GM23338 (cell line): ENCODE measurements at regions not wholly inside any gene's neighbourhood (a gene's known extent, or its start where the extent isn't known, plus 50 kb on each side); places are given as distances from the start of the nearest gene placed in this dataset.

ENCODE experiments used
- ATAC-seq: fragments of 200-7000 bp; cut with Tn5 transposase; 3 replicates; pipeline ENCODE4 v1.9.1; 2020
- DNase-seq: peaks from one replicate; pipeline ENCODE4 v3.0.0-alpha.2; 2015; ENCODE audit warnings: low spot score
- H2AFZ ChIP-seq: fragments of 200-600 bp; sonication (generic); 2 replicates; pipeline ENCODE4 v1.8.0; 2016; ENCODE audit warnings: antibody characterized with exemption, mild to moderate bottlenecking, moderate library complexity
- H3F3A ChIP-seq: fragments of 200-600 bp; sonication (generic); replicated peaks from 2 replicates; pipeline ENCODE4 v1.8.0; 2017; ENCODE audit warnings: antibody characterized with exemption, mixed run types, low read depth
- H3K27ac ChIP-seq: fragments of 200-600 bp; sonication (generic); 2 replicates; pipeline ENCODE4 v1.6.1; 2016; ENCODE audit warnings: low read depth
- H3K27me3 ChIP-seq: fragments of 200-600 bp; sonication (generic); 2 replicates; pipeline ENCODE4 v1.8.0; 2016; ENCODE audit warnings: mild to moderate bottlenecking, mixed run types, moderate library complexity; ENCODE audit not compliant: insufficient read depth
- H3K36me3 ChIP-seq: fragments of 200-600 bp; sonication (generic); 2 replicates; pipeline ENCODE4 v1.8.0; 2016; ENCODE audit warnings: mild to moderate bottlenecking; ENCODE audit not compliant: insufficient read depth
- H3K4me1 ChIP-seq: fragments of 200-600 bp; sonication (generic); 2 replicates; pipeline ENCODE4 v1.8.0; 2016; ENCODE audit warnings: mild to moderate bottlenecking, moderate library complexity; ENCODE audit not compliant: insufficient read depth
- H3K4me2 ChIP-seq: fragments of 200-600 bp; sonication (generic); 2 replicates; pipeline ENCODE4 v1.7.1; 2017; ENCODE audit warnings: mixed run types
- H3K4me3 ChIP-seq: fragments of 200-600 bp; sonication (generic); 2 replicates; pipeline ENCODE4 v1.6.1; 2016; ENCODE audit warnings: mixed run types
- H3K79me2 ChIP-seq: fragments of 200-600 bp; sonication (generic); replicated peaks from 2 replicates; pipeline ENCODE4 v1.8.0; 2017; ENCODE audit warnings: mild to moderate bottlenecking; ENCODE audit not compliant: insufficient read depth
- H3K9me2 ChIP-seq: fragments of 200-600 bp; sonication (generic); 2 replicates; pipeline ENCODE4 v1.8.0; 2017; ENCODE audit not compliant: insufficient read depth
- H4K20me1 ChIP-seq: fragments of 200-600 bp; sonication (generic); replicated peaks from 2 replicates; pipeline ENCODE4 v1.8.0; 2017; ENCODE audit warnings: mild to moderate bottlenecking; ENCODE audit not compliant: insufficient read depth
- H3K27ac Mint-ChIP-seq: 2 replicates; pipeline ENCODE4 v1.8.0; 2020; ENCODE audit warnings: inconsistent platforms, mild to moderate bottlenecking, moderate library complexity, mixed read lengths
- H3K27me3 Mint-ChIP-seq: 3 replicates; pipeline ENCODE4 v1.8.0; 2022; ENCODE audit warnings: low read depth, mild to moderate bottlenecking, moderate library complexity, mixed read lengths, inconsistent platforms; ENCODE audit not compliant: insufficient read depth, poor library complexity
- H3K36me3 Mint-ChIP-seq: 3 replicates; pipeline ENCODE4 v1.8.0; 2021; ENCODE audit warnings: low read depth, mild to moderate bottlenecking, inconsistent platforms, moderate library complexity, mixed read lengths
- H3K4me1 Mint-ChIP-seq: 3 replicates; pipeline ENCODE4 v1.8.0; 2020; ENCODE audit warnings: mild to moderate bottlenecking, inconsistent platforms, mixed read lengths
- H3K4me3 Mint-ChIP-seq: 3 replicates; pipeline ENCODE4 v1.8.0; 2021; ENCODE audit warnings: moderate library complexity, mild to moderate bottlenecking, inconsistent platforms, mixed read lengths
- H3K9me3 Mint-ChIP-seq: 3 replicates; pipeline ENCODE4 v1.8.0; 2020; ENCODE audit warnings: moderate library complexity, mild to moderate bottlenecking, inconsistent platforms, mixed read lengths
- EZH2 ChIP-seq: fragments of 200-600 bp; sonication (generic); IDR thresholded peaks from one replicate; pipeline ENCODE4 v1.8.0; 2017; ENCODE audit warnings: antibody characterized with exemption, mild to moderate bottlenecking, low read depth; ENCODE audit not compliant: unreplicated experiment
- JUNB ChIP-seq: IDR thresholded peaks from one replicate; pipeline ENCODE4 v1.6.1; 2016; ENCODE audit warnings: antibody characterized with exemption; ENCODE audit not compliant: unreplicated experiment
- NANOG ChIP-seq: IDR thresholded peaks from 2 replicates; pipeline ENCODE4 v1.6.1; 2016; ENCODE audit warnings: antibody characterized with exemption, borderline replicate concordance
- REST ChIP-seq: IDR thresholded peaks from one replicate; pipeline ENCODE4 v1.6.1; 2018; ENCODE audit warnings: antibody characterized with exemption; ENCODE audit not compliant: unreplicated experiment
- STAT1 ChIP-seq: IDR thresholded peaks from one replicate; pipeline ENCODE4 v1.6.1; 2016; ENCODE audit warnings: antibody characterized with exemption; ENCODE audit not compliant: unreplicated experiment
- ZNF331 ChIP-seq: fragments of 250-450 bp; sonication (Bioruptor Pico); IDR thresholded peaks from 2 replicates; pipeline ENCODE4 v1.5.0; 2020; ENCODE audit warnings: low read depth, mild to moderate bottlenecking, moderate library complexity
- ZNF462 ChIP-seq: fragments of 250-450 bp; sonication (Bioruptor Pico); IDR thresholded peaks from 2 replicates; pipeline ENCODE4 v1.5.0; 2020; ENCODE audit warnings: mild to moderate bottlenecking, moderate library complexity

- Histone ChIP-seq H3F3A (no peaks in the 10 kb centered on the region), H3K79me2 (no peaks in the 10 kb centered on the region), H3K4me2 (no peak overlapping the region), H2AFZ (no peak overlapping the region), H3K27me3 (no peaks in the 10 kb centered on the region), H3K27ac (no peak overlapping the region), H3K4me3 (no peak overlapping the region), H3K9me2 (no peaks in the 10 kb centered on the region), H3K36me3 (no peaks in the 10 kb centered on the region), H4K20me1 (no peaks in the 10 kb centered on the region), H3K4me1 (no peaks in the 10 kb centered on the region)
- no peak for ATAC-seq
- no peaks in the 10 kb centered on the region for H3K27me3 Mint-ChIP-seq
- H3K27ac Mint-ChIP-seq, result no peak overlapping the region
- H3K9me3 Mint-ChIP-seq, result no peaks in the 10 kb centered on the region; the same call in 2 of the 3 replicates
- no peak overlapping the region for H3K4me3 Mint-ChIP-seq
- no peak for TF ChIP-seq ZNF331 (CRISPR knock-in tag)
- TF ChIP-seq REST, result no peak
- no peak for TF ChIP-seq EZH2
- no peak for TF ChIP-seq JUNB
- no peak for TF ChIP-seq STAT1
- no peak for TF ChIP-seq NANOG
- TF ChIP-seq ZNF462 (CRISPR knock-in tag), result no peak
- no peak for DNase-seq
- no peaks in the 10 kb centered on the region for H3K4me1 Mint-ChIP-seq
- H3K36me3 Mint-ChIP-seq, result no peaks in the 10 kb centered on the region
Measured at GRCh38 chr7:110065121-110065520, 1025.8 kb upstream of the LRRN3 start.
